ENCODE measurements at regions not wholly inside any gene's neighbourhood (a gene's known extent, or its start where the extent isn't known, plus 50 kb on each side); places are given as distances from the start of the nearest gene placed in this dataset.

DNA sequence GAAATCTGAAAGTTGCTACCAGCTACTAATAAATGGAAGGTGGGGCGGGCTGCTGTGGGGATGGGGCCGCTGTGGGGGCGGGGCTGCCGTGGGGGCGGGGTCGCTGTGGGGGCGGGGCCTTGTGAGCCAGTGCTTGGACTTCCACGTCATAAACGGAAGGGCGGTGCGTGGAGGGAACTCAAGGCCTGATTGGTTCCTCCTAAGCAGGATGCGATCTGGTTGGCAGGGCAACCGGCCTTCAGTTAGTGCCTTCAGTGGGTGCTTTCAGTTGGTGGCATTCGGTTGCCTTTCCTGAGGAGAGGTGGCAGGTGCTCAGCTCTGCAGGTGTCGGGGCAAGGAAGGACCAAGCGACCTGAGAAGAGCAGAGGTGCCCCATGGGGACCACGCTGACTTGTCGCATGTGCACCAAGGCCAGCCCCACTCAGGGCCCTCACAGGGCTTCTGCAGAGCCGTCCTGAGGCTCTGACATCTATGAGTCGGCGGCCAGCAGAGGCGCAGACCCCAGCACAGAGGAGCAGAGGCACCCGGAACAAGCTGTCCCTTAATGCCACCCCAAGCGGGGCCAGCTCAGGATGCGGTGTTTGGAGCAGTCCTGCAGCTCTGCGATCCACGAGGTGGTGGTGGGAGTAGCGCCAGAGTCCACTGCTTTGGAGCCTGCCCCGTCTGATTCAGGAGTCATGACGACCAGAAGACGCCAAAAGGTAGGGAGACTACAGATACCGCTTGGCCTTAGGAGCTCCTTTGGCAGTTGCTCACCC lies 54.4 kb upstream of the PDSS1 start:
- TF ChIP-seq POLR2A (IDR thresholded peaks at IDR 0.05), result no peak
- TF ChIP-seq, protein P1, sequence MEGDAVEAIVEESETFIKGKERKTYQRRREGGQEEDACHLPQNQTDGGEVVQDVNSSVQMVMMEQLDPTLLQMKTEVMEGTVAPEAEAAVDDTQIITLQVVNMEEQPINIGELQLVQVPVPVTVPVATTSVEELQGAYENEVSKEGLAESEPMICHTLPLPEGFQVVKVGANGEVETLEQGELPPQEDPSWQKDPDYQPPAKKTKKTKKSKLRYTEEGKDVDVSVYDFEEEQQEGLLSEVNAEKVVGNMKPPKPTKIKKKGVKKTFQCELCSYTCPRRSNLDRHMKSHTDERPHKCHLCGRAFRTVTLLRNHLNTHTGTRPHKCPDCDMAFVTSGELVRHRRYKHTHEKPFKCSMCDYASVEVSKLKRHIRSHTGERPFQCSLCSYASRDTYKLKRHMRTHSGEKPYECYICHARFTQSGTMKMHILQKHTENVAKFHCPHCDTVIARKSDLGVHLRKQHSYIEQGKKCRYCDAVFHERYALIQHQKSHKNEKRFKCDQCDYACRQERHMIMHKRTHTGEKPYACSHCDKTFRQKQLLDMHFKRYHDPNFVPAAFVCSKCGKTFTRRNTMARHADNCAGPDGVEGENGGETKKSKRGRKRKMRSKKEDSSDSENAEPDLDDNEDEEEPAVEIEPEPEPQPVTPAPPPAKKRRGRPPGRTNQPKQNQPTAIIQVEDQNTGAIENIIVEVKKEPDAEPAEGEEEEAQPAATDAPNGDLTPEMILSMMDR (IDR thresholded peaks at IDR 0.05), result no peak

Data from Peyer's patch (tissue), 4 donors.